ENCODE measurements at regions not wholly inside any gene's neighbourhood (a gene's known extent, or its start where the extent isn't known, plus 50 kb on each side); places are given as distances from the start of the nearest gene placed in this dataset.

GRCh38 chr4:138494116-138494515 lies 252.0 kb upstream of the SLC7A11 start:
- TF ChIP-seq CTCF (optimal IDR thresholded peaks at IDR 0.05 in 1 of 3, IDR thresholded peaks at IDR 0.05 in 1 of 3, conservative IDR thresholded peaks at IDR 0.05 in 1 of 3; ENCODE audit: extremely low read depth in 1 of 3, insufficient read depth in 2 of 3, low read length in 3 of 3) (no peak), EZH2 (IDR thresholded peaks at IDR 0.05; ENCODE audit: low read length) (no peak)
